Smooth muscle cell (in vitro differentiated cells): ENCODE measurements at regions not wholly inside any gene's neighbourhood (a gene's known extent, or its start where the extent isn't known, plus 50 kb on each side); places are given as distances from the start of the nearest gene placed in this dataset.

Experiments used
- DNase-seq: peaks from one replicate; lab custom pipeline; 2025; ENCODE audit not compliant: unreplicated experiment; lab: John Stamatoyannopoulos, UW
- H2AFZ ChIP-seq: fragments of 200-600 bp; sonication (generic); 2 replicates; pipeline ENCODE4 v1.6.0; 2016; ENCODE audit warnings: antibody characterized with exemption, low read depth, mild to moderate bottlenecking
- H3F3A ChIP-seq: fragments of 200-600 bp; sonication (generic); 2 replicates; pipeline ENCODE4 v1.6.0; 2017; ENCODE audit warnings: antibody characterized with exemption, low read depth
- H3K27ac ChIP-seq: fragments of 200-600 bp; sonication (generic); 2 replicates; pipeline ENCODE4 v1.5.1; 2016; ENCODE audit warnings: low read depth, mild to moderate bottlenecking
- H3K27me3 ChIP-seq: fragments of 200-600 bp; sonication (generic); 2 replicates; pipeline ENCODE4 v1.6.1; 2016; ENCODE audit warnings: low read depth, mild to moderate bottlenecking
- H3K36me3 ChIP-seq: fragments of 200-600 bp; sonication (generic); 2 replicates; pipeline ENCODE4 v1.5.1; 2016; ENCODE audit warnings: low read depth
- H3K4me1 ChIP-seq: fragments of 200-600 bp; sonication (generic); 2 replicates; pipeline ENCODE4 v1.5.1; 2016; ENCODE audit warnings: low read depth
- H3K4me2 ChIP-seq: fragments of 200-600 bp; sonication (generic); 2 replicates; pipeline ENCODE4 v1.6.0; 2016; ENCODE audit warnings: mild to moderate bottlenecking
- H3K4me3 ChIP-seq: fragments of 200-600 bp; sonication (generic); 2 replicates; pipeline ENCODE4 v1.5.1; 2016; ENCODE audit warnings: mild to moderate bottlenecking
- H3K79me2 ChIP-seq: fragments of 200-600 bp; sonication (generic); 2 replicates; pipeline ENCODE4 v1.6.0; 2016; ENCODE audit warnings: low read depth, mild to moderate bottlenecking
- H3K9ac ChIP-seq: fragments of 200-600 bp; sonication (generic); 2 replicates; pipeline ENCODE4 v1.6.0; 2016; ENCODE audit warnings: low read depth
- H3K9me3 ChIP-seq: fragments of 200-600 bp; sonication (generic); replicated peaks from 2 replicates; pipeline ENCODE4 v1.5.1; 2016; ENCODE audit warnings: low read depth
- H4K20me1 ChIP-seq: fragments of 200-600 bp; sonication (generic); 2 replicates; pipeline ENCODE4 v1.6.0; 2016; ENCODE audit warnings: low read depth
- CTCF ChIP-seq: fragments of 200-600 bp; sonication (generic); IDR thresholded peaks from 2 replicates; pipeline ENCODE4 v1.5.1; 2017; ENCODE audit warnings: borderline replicate concordance, mild to moderate bottlenecking, antibody characterized with exemption; ENCODE audit not compliant: insufficient read depth, poor library complexity, severe bottlenecking
- WGBS: methylation state at CpG from one replicate; pipeline ENCODE4 v1.1.7; 2016; ENCODE audit warnings: low lambda C conversion rate; 5-methylcytosine and 5-hydroxymethylcytosine counted together

DNA sequence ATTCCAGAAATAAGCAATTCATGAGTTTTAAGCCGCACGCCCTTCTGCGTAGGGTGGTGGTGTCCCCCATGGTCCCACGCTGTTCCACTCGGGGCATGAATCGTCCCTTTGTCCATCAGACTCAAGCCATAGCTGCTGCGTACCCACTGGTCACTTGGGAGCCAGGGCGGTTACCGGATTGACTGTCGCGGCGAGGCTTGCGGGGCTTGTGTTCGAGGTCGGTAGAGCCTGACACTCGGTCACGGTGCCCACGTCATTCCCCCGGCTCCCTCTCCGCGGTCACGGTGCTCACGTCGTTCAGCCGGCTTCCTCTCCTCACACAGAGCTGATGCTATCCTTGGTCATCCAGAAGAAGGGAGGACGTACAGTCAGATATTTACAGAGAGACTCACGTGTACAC, 1227.0 kb downstream of the BRD1 start:
- H3K9me3 ChIP-seq = no peaks in the 10 kb centered on the region
- DNase-seq = no peak
- TF ChIP-seq CTCF = no peak
- H3K27ac ChIP-seq = no peak overlapping the region
- no peaks in the 10 kb centered on the region for H3K79me2 ChIP-seq
- H3K4me3 ChIP-seq = no peak overlapping the region
- WGBS = 94% methylated on average over 27 of the region's 27 CpGs
- H3F3A ChIP-seq = no peaks in the 10 kb centered on the region
- H3K4me1 ChIP-seq = no peaks in the 10 kb centered on the region
- H3K4me2 ChIP-seq = no peak overlapping the region
- peaks cover 13% of the 10 kb centered on the region for H4K20me1 ChIP-seq
- no peaks in the 10 kb centered on the region for H3K27me3 ChIP-seq
- no peak overlapping the region for H2AFZ ChIP-seq
- no peaks in the 10 kb centered on the region for H3K36me3 ChIP-seq
- H3K9ac ChIP-seq = no peak overlapping the region

- H3K27ac ChIP-seq = no peak overlapping the region
- DNase-seq = no peak
- no peak overlapping the region for H3K9ac ChIP-seq
- H3K9me3 ChIP-seq = no peaks in the 10 kb centered on the region
- H4K20me1 ChIP-seq = peaks cover 17% of the 10 kb centered on the region
- TF ChIP-seq CTCF = no peak
- no peaks in the 10 kb centered on the region for H3K36me3 ChIP-seq
- no peak overlapping the region for H2AFZ ChIP-seq
- H3K79me2 ChIP-seq = no peaks in the 10 kb centered on the region
- H3K4me3 ChIP-seq = no peak overlapping the region
- H3K4me2 ChIP-seq = no peak overlapping the region
- no peaks in the 10 kb centered on the region for H3K4me1 ChIP-seq
- no peaks in the 10 kb centered on the region for H3F3A ChIP-seq
- H3K27me3 ChIP-seq = no peaks in the 10 kb centered on the region
- WGBS = 97% methylated on average over 16 of the region's 17 CpGs
Measured at GRCh38 chr22:48600171-48600570, 1227.5 kb downstream of the BRD1 start.

- no peak overlapping the region for H3K27ac ChIP-seq
- H3K9ac ChIP-seq = no peak overlapping the region
- H3K79me2 ChIP-seq = no peaks in the 10 kb centered on the region
- no peak overlapping the region for H3K4me3 ChIP-seq
- no peaks in the 10 kb centered on the region for H3K9me3 ChIP-seq
- no peak overlapping the region for H3K4me2 ChIP-seq
- no peaks in the 10 kb centered on the region for H3K4me1 ChIP-seq
- H3F3A ChIP-seq = no peaks in the 10 kb centered on the region
- H2AFZ ChIP-seq = no peak overlapping the region
- H4K20me1 ChIP-seq = peaks cover 18% of the 10 kb centered on the region
- no peaks in the 10 kb centered on the region for H3K36me3 ChIP-seq
- DNase-seq = no peak
- TF ChIP-seq CTCF = no peak
- WGBS = 85% methylated on average over 10 of the region's 10 CpGs
- no peaks in the 10 kb centered on the region for H3K27me3 ChIP-seq
Measured at GRCh38 chr22:48599346-48599745, 1228.3 kb downstream of the BRD1 start.

- no peaks in the 10 kb centered on the region for H3K79me2 ChIP-seq
- H3K36me3 ChIP-seq = no peaks in the 10 kb centered on the region
- 94% methylated on average over 24 of the region's 24 CpGs for WGBS
- no peak for DNase-seq
- H4K20me1 ChIP-seq = peaks cover 43% of the 10 kb centered on the region
- no peak overlapping the region for H3K4me3 ChIP-seq
- H3K27me3 ChIP-seq = no peaks in the 10 kb centered on the region
- no peak overlapping the region for H3K4me2 ChIP-seq
- H3K4me1 ChIP-seq = no peaks in the 10 kb centered on the region
- no peak overlapping the region for H3K9ac ChIP-seq
- no peaks in the 10 kb centered on the region for H3K9me3 ChIP-seq
- TF ChIP-seq CTCF = no peak
- H2AFZ ChIP-seq = no peak overlapping the region
- no peaks in the 10 kb centered on the region for H3F3A ChIP-seq
- no peak overlapping the region for H3K27ac ChIP-seq
Measured at GRCh38 chr22:48596111-48596850, 1231.4 kb downstream of the BRD1 start.
